Mesenchymal stem cell (in vitro differentiated cells and primary cell): ENCODE measurements at regions not wholly inside any gene's neighbourhood (a gene's known extent, or its start where the extent isn't known, plus 50 kb on each side); places are given as distances from the start of the nearest gene placed in this dataset.

ENCODE experiments used
- DNase-seq: peaks from one replicate; pipeline ENCODE4 v3.0.0-alpha.2; 2013
- H2AFZ ChIP-seq: one replicate; pipeline ENCODE4 v1.6.1; 2013; ENCODE audit warnings: low read depth, mild to moderate bottlenecking, control low read depth, inconsistent platforms, low read length, moderate library complexity
- H2AK5ac ChIP-seq: 2 replicates; pipeline ENCODE4 v1.6.1; 2013; ENCODE audit warnings: low read length, moderate library complexity, mild to moderate bottlenecking, inconsistent platforms; ENCODE audit not compliant: severe bottlenecking
- H2BK120ac ChIP-seq: one replicate; pipeline ENCODE4 v1.6.1; 2013; ENCODE audit warnings: low read depth, mild to moderate bottlenecking, inconsistent platforms, low read length, moderate library complexity
- H2BK12ac ChIP-seq, 2 experiments: one replicate each; pipeline ENCODE4 v1.6.1; 2013; ENCODE audit warnings: inconsistent platforms in 2 of 2, low read length in 2 of 2, mild to moderate bottlenecking in 2 of 2, moderate library complexity in 2 of 2, control low read depth in 1 of 2
- H2BK15ac ChIP-seq: one replicate; pipeline ENCODE4 v1.6.1; 2013; ENCODE audit warnings: mild to moderate bottlenecking, low read depth, inconsistent platforms; ENCODE audit not compliant: poor library complexity, severe bottlenecking
- H2BK5ac ChIP-seq: 2 replicates; pipeline ENCODE4 v1.6.1; 2013; ENCODE audit warnings: low read depth, mild to moderate bottlenecking, low read length, control low read depth, inconsistent platforms; ENCODE audit not compliant: poor library complexity, severe bottlenecking
- H3K14ac ChIP-seq, 2 experiments: one replicate each; pipeline ENCODE4 v1.6.1; 2013; ENCODE audit warnings: inconsistent platforms in 2 of 2, low read length in 2 of 2, control low read depth in 1 of 2, mild to moderate bottlenecking in 1 of 2, moderate library complexity in 1 of 2
- H3K18ac ChIP-seq, 2 experiments: one replicate each; pipeline ENCODE4 v1.6.1; 2013; ENCODE audit warnings: inconsistent platforms in 2 of 2, low read length in 2 of 2, control low read depth in 1 of 2, low read depth in 1 of 2, mild to moderate bottlenecking in 1 of 2
- H3K23ac ChIP-seq, 2 experiments: one replicate each; pipeline ENCODE4 v1.6.1; 2013; ENCODE audit warnings: inconsistent platforms in 2 of 2, low read length in 2 of 2, mild to moderate bottlenecking in 2 of 2, moderate library complexity in 2 of 2, control low read depth in 1 of 2
- H3K27ac ChIP-seq: 2 replicates; pipeline ENCODE4 v1.5.1; 2013; ENCODE audit warnings: mild to moderate bottlenecking, moderate library complexity, low read length, control low read depth, inconsistent platforms; ENCODE audit not compliant: poor library complexity, severe bottlenecking
- H3K27me3 ChIP-seq, 2 experiments: 2 replicates each; pipeline versions ENCODE4 v1.6.1 to v1.7.0; 2013; ENCODE audit warnings: low read length in 2 of 2, mild to moderate bottlenecking in 2 of 2, moderate library complexity in 2 of 2, control low read depth in 1 of 2, inconsistent platforms in 1 of 2; ENCODE audit not compliant: control insufficient read depth in 1 of 2, insufficient read depth in 1 of 2
- H3K36me3 ChIP-seq, 2 experiments: 2 replicates each; pipeline versions ENCODE4 v1.6.1 to v1.7.0; 2013; ENCODE audit warnings: low read length in 2 of 2, control low read depth in 1 of 2, inconsistent platforms in 1 of 2, low read depth in 1 of 2, mild to moderate bottlenecking in 1 of 2; ENCODE audit not compliant: insufficient read depth in 2 of 2, control insufficient read depth in 1 of 2
- H3K4ac ChIP-seq, 2 experiments: one replicate each; pipeline ENCODE4 v1.6.1; 2013; ENCODE audit warnings: inconsistent platforms in 2 of 2, low read length in 2 of 2, mild to moderate bottlenecking in 2 of 2, moderate library complexity in 2 of 2, control low read depth in 1 of 2, low read depth in 1 of 2
- H3K4me1 ChIP-seq: 2 replicates; pipeline ENCODE4 v1.6.1; 2013; ENCODE audit warnings: low read depth, low read length, control low read depth; ENCODE audit not compliant: control insufficient read depth, insufficient read depth
- H3K4me2 ChIP-seq: 2 replicates; pipeline ENCODE4 v1.6.1; 2013; ENCODE audit warnings: low read length, mild to moderate bottlenecking, inconsistent platforms; ENCODE audit not compliant: poor library complexity, severe bottlenecking
- H3K4me3 ChIP-seq, 2 experiments: 2 replicates each; pipeline versions ENCODE4 v1.5.1 to v1.7.0; 2013; ENCODE audit warnings: low read length in 2 of 2, mild to moderate bottlenecking in 2 of 2, control low read depth in 1 of 2, low read depth in 1 of 2; ENCODE audit not compliant: insufficient read depth in 1 of 2
- H3K79me1 ChIP-seq: replicated peaks from 2 replicates; pipeline ENCODE4 v1.6.1; 2013; ENCODE audit warnings: mild to moderate bottlenecking, control low read depth, low read length, inconsistent platforms; ENCODE audit not compliant: poor library complexity, severe bottlenecking
- H3K9ac ChIP-seq: 2 replicates; pipeline ENCODE4 v1.7.0; 2013; ENCODE audit warnings: mild to moderate bottlenecking, low read length, moderate library complexity
- H3K9me3 ChIP-seq: 2 replicates; pipeline ENCODE4 v1.7.0; 2013; ENCODE audit warnings: mild to moderate bottlenecking, low read length; ENCODE audit not compliant: control insufficient read depth
- H4K8ac ChIP-seq: one replicate; pipeline ENCODE4 v1.6.1; 2013; ENCODE audit warnings: inconsistent platforms, mild to moderate bottlenecking, low read length, moderate library complexity
- H4K91ac ChIP-seq: one replicate; pipeline ENCODE4 v1.6.1; 2013; ENCODE audit warnings: mild to moderate bottlenecking, low read length, inconsistent platforms
- WGBS: methylation state at CpG from one replicate; pipeline ENCODE4 v1.1.7; 2013; ENCODE audit warnings: mixed read lengths; 5-methylcytosine and 5-hydroxymethylcytosine counted together

DNA sequence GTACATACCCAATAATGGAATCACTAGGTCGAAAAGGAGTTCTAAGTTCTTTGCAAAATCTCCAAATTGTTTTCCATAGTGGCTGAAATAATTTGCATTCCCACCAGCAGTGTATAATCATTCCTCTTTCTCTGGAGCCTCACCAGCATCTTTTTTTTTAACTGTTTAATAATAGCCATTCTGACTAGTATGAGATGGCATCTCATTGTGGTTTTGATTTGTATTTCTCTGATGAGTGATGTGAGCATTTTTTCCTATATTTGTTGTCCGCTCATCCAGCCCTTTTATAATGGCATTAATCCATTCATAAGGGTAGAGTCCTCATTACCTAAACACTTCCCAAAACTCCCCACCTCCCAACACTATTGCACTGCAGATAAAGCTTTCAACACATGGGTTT, 278.3 kb downstream of the SEC23A start:
- Histone ChIP-seq H3K9me3 (no peaks in the 10 kb centered on the region), H3K23ac (no peak overlapping the region), H4K91ac (no peak overlapping the region), H3K18ac (no peak overlapping the region), H2AFZ (no peak overlapping the region), H3K4me1 (no peaks in the 10 kb centered on the region), H4K8ac (no peak overlapping the region), H3K27me3 (no peaks in the 10 kb centered on the region), H3K4ac (no peak overlapping the region), H2BK5ac (no peak overlapping the region), H3K14ac (no peak overlapping the region), H3K4me2 (no peak overlapping the region), H3K36me3 (no peaks in the 10 kb centered on the region), H2BK15ac (no peak overlapping the region), H2BK12ac (no peak overlapping the region), H3K27ac (no peak overlapping the region), H3K4me3 (no peak overlapping the region), H2AK5ac (no peak overlapping the region), H2BK120ac (no peak overlapping the region), H3K9ac (no peak overlapping the region), H3K79me1 (no peaks in the 10 kb centered on the region)
- DNase-seq, result no peak
- WGBS, result 70% methylated on average over 2 of the region's 2 CpGs

DNA sequence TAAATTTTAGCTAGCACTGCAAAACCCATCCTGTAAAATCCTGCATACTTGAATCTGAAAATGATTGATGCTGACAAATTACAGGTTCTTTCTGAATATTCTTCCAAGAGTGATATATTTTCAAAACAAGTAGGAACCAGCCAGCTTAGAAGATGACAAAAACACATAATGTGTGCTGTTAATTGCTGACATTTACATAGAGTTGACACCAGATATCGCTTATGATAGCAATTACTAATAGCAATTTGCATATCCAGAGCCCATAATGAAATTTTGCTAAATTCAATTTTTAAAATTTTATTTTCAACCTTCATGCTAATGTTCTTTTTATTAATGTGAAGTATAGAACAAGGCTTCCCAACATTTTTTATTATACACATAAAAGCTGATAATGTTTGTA, 284.5 kb downstream of the SEC23A start:
- H4K91ac ChIP-seq, result no peak overlapping the region
- no peaks in the 10 kb centered on the region for H3K36me3 ChIP-seq
- no peak overlapping the region for H3K23ac ChIP-seq
- H2BK5ac ChIP-seq, result no peak overlapping the region
- H2BK120ac ChIP-seq, result no peak overlapping the region
- H3K4me3 ChIP-seq, result no peak overlapping the region
- no peak overlapping the region for H3K9ac ChIP-seq
- H3K4me2 ChIP-seq, result no peak overlapping the region
- no peak overlapping the region for H2AFZ ChIP-seq
- no peak overlapping the region for H4K8ac ChIP-seq
- no peak overlapping the region for H3K27ac ChIP-seq
- no CpG with 5 or more reads among the region's 1 CpG for WGBS
- no peak overlapping the region for H2BK12ac ChIP-seq
- H3K18ac ChIP-seq, result no peak overlapping the region
- H3K79me1 ChIP-seq, result no peaks in the 10 kb centered on the region
- H3K14ac ChIP-seq, result no peak overlapping the region
- H3K4me1 ChIP-seq, result no peaks in the 10 kb centered on the region
- H2BK15ac ChIP-seq, result no peak overlapping the region
- H3K4ac ChIP-seq, result no peak overlapping the region
- no peaks in the 10 kb centered on the region for H3K27me3 ChIP-seq
- no peak overlapping the region for H2AK5ac ChIP-seq
- H3K9me3 ChIP-seq, result no peaks in the 10 kb centered on the region
- DNase-seq, result no peak

DNA sequence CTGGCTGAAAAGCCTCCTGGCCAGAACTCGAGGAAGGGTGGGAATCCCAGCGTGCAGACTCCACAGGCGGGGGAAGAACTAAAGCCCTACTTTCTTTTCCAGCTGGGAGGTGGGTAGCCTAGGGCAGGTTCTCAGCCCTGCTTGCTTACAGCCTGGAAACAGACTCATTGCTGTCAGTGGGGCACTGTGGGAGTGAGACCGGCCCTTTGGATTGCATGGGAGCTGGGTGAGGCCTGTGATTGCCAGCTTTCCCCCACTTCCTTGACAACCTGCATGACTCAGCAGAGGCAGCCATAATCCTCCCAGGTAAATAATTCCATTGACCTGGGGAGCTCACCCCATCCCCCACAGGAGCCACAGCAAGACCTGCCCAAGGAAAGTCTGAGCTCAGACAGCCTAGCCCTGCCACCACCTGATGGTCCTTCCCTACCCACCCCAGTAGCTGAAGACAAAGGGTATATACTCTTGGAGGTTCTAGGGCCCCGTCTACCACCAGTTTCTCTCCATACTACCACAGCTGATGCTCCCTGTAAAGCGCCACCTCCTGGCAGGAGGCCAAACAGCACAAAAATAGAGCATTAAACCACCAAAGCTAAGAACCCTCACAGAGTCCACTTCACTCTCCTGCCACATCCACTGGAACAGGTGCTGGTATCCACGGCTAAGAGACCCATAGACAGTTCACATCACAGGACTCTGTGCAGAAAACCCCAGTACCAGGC, 294.1 kb downstream of the SEC23A start:
- Histone ChIP-seq H3K9me3 (no peaks in the 10 kb centered on the region), H3K14ac (no peak overlapping the region), H4K91ac (no peak overlapping the region), H3K18ac (no peak overlapping the region), H2BK15ac (no peak overlapping the region), H3K27me3 (no peaks in the 10 kb centered on the region), H2BK120ac (no peak overlapping the region), H3K9ac (no peak overlapping the region), H3K27ac (no peak overlapping the region), H3K4ac (no peak overlapping the region), H2BK12ac (no peak overlapping the region), H3K79me1 (no peaks in the 10 kb centered on the region), H2AFZ (no peak overlapping the region), H2AK5ac (no peak overlapping the region), H3K23ac (no peak overlapping the region), H3K36me3 (no peaks in the 10 kb centered on the region), H3K4me2 (no peak overlapping the region), H3K4me1 (no peaks in the 10 kb centered on the region), H4K8ac (peak overlapping the region; percentile 64), H3K4me3 (no peak overlapping the region), H2BK5ac (no peak overlapping the region)
- WGBS, result 71% methylated on average over 7 of the region's 7 CpGs
- no peak for DNase-seq

DNA sequence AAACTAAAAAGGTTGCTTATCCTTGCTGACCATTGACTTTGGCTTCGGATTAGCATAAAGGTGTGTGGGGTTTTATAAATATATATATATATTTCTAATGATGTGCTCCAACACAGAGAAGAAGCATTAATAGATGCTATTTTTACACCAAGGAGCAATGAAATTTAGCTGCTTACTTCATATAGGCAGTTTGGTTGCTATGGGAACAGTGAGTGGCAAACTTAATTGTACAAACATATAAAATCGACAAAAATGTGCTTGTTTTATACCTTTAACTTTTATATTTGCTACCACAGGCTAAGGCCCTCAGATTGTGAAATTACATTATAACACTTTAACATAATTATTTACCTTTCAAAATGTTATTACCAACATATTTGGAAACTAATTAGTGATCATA, 303.4 kb downstream of the SEC23A start:
- H2BK15ac ChIP-seq, result no peak overlapping the region
- no peak overlapping the region for H3K4ac ChIP-seq
- H2BK12ac ChIP-seq, result no peak overlapping the region
- H3K18ac ChIP-seq, result no peak overlapping the region
- H2BK120ac ChIP-seq, result no peak overlapping the region
- H3K27me3 ChIP-seq, result no peaks in the 10 kb centered on the region
- H3K79me1 ChIP-seq, result no peaks in the 10 kb centered on the region
- no peak overlapping the region for H3K4me3 ChIP-seq
- no peak overlapping the region for H4K91ac ChIP-seq
- peaks cover 10% of the 10 kb centered on the region for H3K9me3 ChIP-seq
- H3K23ac ChIP-seq, result no peak overlapping the region
- H2AK5ac ChIP-seq, result no peak overlapping the region
- no peak overlapping the region for H3K14ac ChIP-seq
- H3K36me3 ChIP-seq, result no peaks in the 10 kb centered on the region
- H3K9ac ChIP-seq, result no peak overlapping the region
- WGBS, result no CpG with 5 or more reads among the region's 2 CpGs
- no peak overlapping the region for H4K8ac ChIP-seq
- no peak overlapping the region for H2AFZ ChIP-seq
- H2BK5ac ChIP-seq, result no peak overlapping the region
- no peak for DNase-seq
- no peak overlapping the region for H3K4me2 ChIP-seq
- H3K27ac ChIP-seq, result no peak overlapping the region
- no peaks in the 10 kb centered on the region for H3K4me1 ChIP-seq
